Esophagus muscularis mucosa (tissue), 3 donors: ENCODE measurements at regions not wholly inside any gene's neighbourhood (a gene's known extent, or its start where the extent isn't known, plus 50 kb on each side); places are given as distances from the start of the nearest gene placed in this dataset.

Source experiments
- EP300 ChIP-seq: sonication (generic); formaldehyde crosslinking; IDR thresholded peaks from one replicate; pipeline ENCODE4 v1.6.1; 2017; ENCODE audit warnings: antibody characterized with exemption
- TF ChIP-seq, protein P1 (sequence below), 3 experiments: fragments of 200-600 bp in 2 of 3; fragments of 450-650 bp in 1 of 3; sonication (generic) in 2 of 3; IDR thresholded peaks; one replicate each; pipeline ENCODE4 v1.5.1; 2017 to 2019; ENCODE audit warnings: antibody characterized with exemption in 3 of 3, mild to moderate bottlenecking in 2 of 3, moderate library complexity in 1 of 3

GRCh38 chr14:34058510-34058909 lies 107.6 kb upstream of the EGLN3 start:
- no peak for TF ChIP-seq EP300
- TF ChIP-seq, protein P1, sequence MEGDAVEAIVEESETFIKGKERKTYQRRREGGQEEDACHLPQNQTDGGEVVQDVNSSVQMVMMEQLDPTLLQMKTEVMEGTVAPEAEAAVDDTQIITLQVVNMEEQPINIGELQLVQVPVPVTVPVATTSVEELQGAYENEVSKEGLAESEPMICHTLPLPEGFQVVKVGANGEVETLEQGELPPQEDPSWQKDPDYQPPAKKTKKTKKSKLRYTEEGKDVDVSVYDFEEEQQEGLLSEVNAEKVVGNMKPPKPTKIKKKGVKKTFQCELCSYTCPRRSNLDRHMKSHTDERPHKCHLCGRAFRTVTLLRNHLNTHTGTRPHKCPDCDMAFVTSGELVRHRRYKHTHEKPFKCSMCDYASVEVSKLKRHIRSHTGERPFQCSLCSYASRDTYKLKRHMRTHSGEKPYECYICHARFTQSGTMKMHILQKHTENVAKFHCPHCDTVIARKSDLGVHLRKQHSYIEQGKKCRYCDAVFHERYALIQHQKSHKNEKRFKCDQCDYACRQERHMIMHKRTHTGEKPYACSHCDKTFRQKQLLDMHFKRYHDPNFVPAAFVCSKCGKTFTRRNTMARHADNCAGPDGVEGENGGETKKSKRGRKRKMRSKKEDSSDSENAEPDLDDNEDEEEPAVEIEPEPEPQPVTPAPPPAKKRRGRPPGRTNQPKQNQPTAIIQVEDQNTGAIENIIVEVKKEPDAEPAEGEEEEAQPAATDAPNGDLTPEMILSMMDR (IDR thresholded peaks at IDR 0.05) = no peak
